GM12891 (cell line): ENCODE measurements at regions not wholly inside any gene's neighbourhood (a gene's known extent, or its start where the extent isn't known, plus 50 kb on each side); places are given as distances from the start of the nearest gene placed in this dataset.

Experiments used
- PAX5 ChIP-seq: IDR thresholded peaks from 2 replicates; pipeline ENCODE4 v1.6.1; 2011; ENCODE audit warnings: low read length, moderate library complexity, mild to moderate bottlenecking; ENCODE audit not compliant: insufficient read depth, severe bottlenecking
- POLR2A ChIP-seq: IDR thresholded peaks from 2 replicates; pipeline ENCODE4 v1.6.1; 2011; ENCODE audit warnings: low read depth, low read length, control low read depth
- POLR2AphosphoS5 ChIP-seq: IDR thresholded peaks from 2 replicates; pipeline ENCODE4 v1.6.1; 2011; ENCODE audit warnings: low read depth, low read length, control low read depth
- POU2F2 ChIP-seq: IDR thresholded peaks from 2 replicates; pipeline ENCODE4 v1.6.1; 2011; ENCODE audit warnings: low read depth, mild to moderate bottlenecking, control low read depth, low read length, moderate library complexity
- SPI1 ChIP-seq: IDR thresholded peaks from 2 replicates; pipeline ENCODE4 v1.6.1; 2011; ENCODE audit warnings: low read depth, low read length, control low read depth
- TAF1 ChIP-seq: IDR thresholded peaks from 2 replicates; pipeline ENCODE4 v1.6.1; 2011; ENCODE audit warnings: low read depth, low read length, control low read depth

DNA sequence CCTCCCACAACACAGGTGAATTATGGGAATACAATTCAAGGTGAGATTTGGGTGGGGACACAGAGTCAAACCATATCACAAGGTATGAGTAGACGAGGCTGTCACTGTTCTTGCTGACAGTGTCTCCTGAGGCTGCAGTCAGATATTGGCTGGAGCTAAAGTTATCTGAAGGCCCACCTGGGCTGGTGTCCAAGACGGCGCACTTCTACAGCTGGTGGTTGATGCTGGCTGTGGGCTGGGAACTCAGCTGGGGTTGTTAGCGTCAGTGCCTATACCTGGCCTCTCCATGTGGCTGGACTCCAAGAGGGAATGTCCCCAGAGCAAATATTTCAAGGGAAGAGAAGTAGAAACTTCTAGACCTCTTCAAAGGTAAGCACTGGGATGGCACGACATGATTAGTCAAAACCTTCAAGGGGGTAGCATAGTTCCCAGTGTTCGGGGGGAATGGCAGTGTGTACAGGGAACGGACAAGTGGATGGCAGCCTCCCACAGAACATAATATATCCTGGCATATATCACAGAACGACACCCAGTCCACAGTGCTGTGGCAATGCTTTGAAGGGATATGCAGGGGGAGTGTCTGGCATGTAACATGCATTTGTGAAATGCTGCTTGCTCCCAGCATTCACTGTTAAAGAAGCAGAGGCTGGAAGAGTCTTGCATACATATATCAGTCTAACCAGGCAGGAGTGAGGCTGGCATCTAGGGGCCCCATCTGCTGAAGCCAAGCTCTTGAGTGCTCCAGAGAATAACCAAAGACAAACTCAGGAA lies 126.7 kb upstream of the RFLNA start:
- TF ChIP-seq POLR2A (no peak), TAF1 (no peak), POLR2AphosphoS5 (no peak), SPI1 (no peak), PAX5 (no peak), POU2F2 (no peak)
